BJ (cell line): ENCODE measurements at regions not wholly inside any gene's neighbourhood (a gene's known extent, or its start where the extent isn't known, plus 50 kb on each side); places are given as distances from the start of the nearest gene placed in this dataset.

Experiments
- CTCF ChIA-PET: fragments of 350-600 bp; formaldehyde crosslinking; extraction: SDS; loops from one replicate; lab custom pipeline; 2021; ENCODE audit warnings: antibody characterized with exemption, inconsistent platforms; lab: Yijun Ruan, JAX
- POLR2A ChIA-PET: fragments of 300-600 bp; sonication (Branson Sonifier 250); formaldehyde crosslinking; extraction: SDS; loops from one replicate; lab custom pipeline; 2021; ENCODE audit warnings: antibody characterized with exemption; lab: Charles Lee
- DNase-seq: peaks from one replicate; pipeline ENCODE4 v3.0.0-alpha.2; 2011; ENCODE audit warnings: low read depth
- H3K27me3 ChIP-seq: 2 replicates; pipeline ENCODE4 v1.6.0; 2011; ENCODE audit warnings: low read length; ENCODE audit not compliant: control insufficient read depth, insufficient read depth
- H3K36me3 ChIP-seq: 2 replicates; pipeline ENCODE4 v1.5.1; 2011; ENCODE audit warnings: low read length; ENCODE audit not compliant: control insufficient read depth, insufficient read depth
- H3K4me3 ChIP-seq: 2 replicates; pipeline ENCODE4 v1.5.1; 2011; ENCODE audit warnings: low read depth, mild to moderate bottlenecking, control low read depth, low read length
- CTCF ChIP-seq: IDR thresholded peaks from 2 replicates; pipeline ENCODE4 v1.5.1; 2011; ENCODE audit warnings: low read depth, mild to moderate bottlenecking, control low read depth, inconsistent platforms, low read length, moderate library complexity; ENCODE audit not compliant: insufficient read depth

GRCh38 chr6:82589509-82590206 is 226.0 kb downstream of the TPBG start:
- peak; percentile 20; the same call in 1 of the 2 replicates for TF ChIP-seq CTCF
- ChIA-PET POLR2A (no interaction called here), CTCF (no interaction called here)
- peak; percentile 59 for DNase-seq
- Histone ChIP-seq H3K4me3 (no peak overlapping the region), H3K27me3 (no peaks in the 10 kb centered on the region), H3K36me3 (no peaks in the 10 kb centered on the region)

- DNase-seq = no peak
- TF ChIP-seq CTCF = no peak
- H3K4me3 ChIP-seq = no peak overlapping the region
- CTCF ChIA-PET = no interaction called here
- H3K27me3 ChIP-seq = peaks cover 2% of the 10 kb centered on the region; the same call in 1 of the 2 replicates
- POLR2A ChIA-PET = no interaction called here
- H3K36me3 ChIP-seq = no peaks in the 10 kb centered on the region
Observed at GRCh38 chr6:82597201-82597600, 233.6 kb downstream of the TPBG start.

GRCh38 chr6:82602776-82603175 is 239.2 kb downstream of the TPBG start:
- no peak for TF ChIP-seq CTCF
- Histone ChIP-seq H3K36me3 (no peaks in the 10 kb centered on the region), H3K27me3 (no peaks in the 10 kb centered on the region), H3K4me3 (no peak overlapping the region)
- no peak for DNase-seq
- ChIA-PET CTCF (interaction anchor here (1.0 kb wide), 1 partner anchor 14 kb away, joined by 3 read pairs; no protein-coding TSS in a partner anchor), POLR2A (no interaction called here)

GRCh38 chr6:82603871-82604270 is 240.3 kb downstream of the TPBG start:
- no peak for TF ChIP-seq CTCF
- H3K36me3 ChIP-seq = no peaks in the 10 kb centered on the region
- ChIA-PET CTCF (interaction anchor here (0.9 to 1.0 kb wide), 2 partner anchors 13 to 329 kb away, joined by 3 to 4 read pairs; no protein-coding TSS in a partner anchor), POLR2A (no interaction called here)
- DNase-seq = no peak
- H3K27me3 ChIP-seq = no peaks in the 10 kb centered on the region
- H3K4me3 ChIP-seq = no peak overlapping the region

GRCh38 chr6:82607998-82608725 is 244.5 kb downstream of the TPBG start:
- CTCF ChIA-PET = no interaction called here

More at GRCh38 chr6:82607998-82608725, 244.5 kb downstream of the TPBG start:
- Histone ChIP-seq H3K27me3 (no peaks in the 10 kb centered on the region), H3K4me3 (no peak overlapping the region), H3K36me3 (no peaks in the 10 kb centered on the region)
- no peak for TF ChIP-seq CTCF
- DNase-seq = no peak
- POLR2A ChIA-PET = no interaction called here
